GM12878 (cell line): ENCODE measurements at regions not wholly inside any gene's neighbourhood (a gene's known extent, or its start where the extent isn't known, plus 50 kb on each side); places are given as distances from the start of the nearest gene placed in this dataset.
A peak's percentile ranks its signal among the peaks of the same experiment; 100 is the strongest.

Experiments used
- ATAC-seq: fragments of 200-7000 bp; cut with Tn5 transposase; 3 replicates; pipeline ENCODE4 v1.9.1; 2020; ENCODE audit warnings: mild to moderate bottlenecking, moderate library complexity
- BruUV-seq: library from RNA; stranded (reverse); fragments of 400-500 nt; replicated peaks from 2 replicates; lab custom pipeline; 2021; lab: Mats Ljungman, UMichigan
- CTCF ChIA-PET: fragments of 300-600 bp; sonication (Branson Sonifier 250); formaldehyde crosslinking; extraction: SDS; loops from one replicate; lab custom pipeline; 2021; ENCODE audit warnings: inconsistent platforms; lab: Yijun Ruan, JAX
- POLR2A ChIA-PET: fragments of 350-600 bp; formaldehyde crosslinking; extraction: SDS; loops from one replicate; lab custom pipeline; 2021; ENCODE audit warnings: inconsistent platforms; lab: Charles Lee
- RAD21 ChIA-PET: fragments of 300-600 bp; sonication (Branson Sonifier 250); formaldehyde crosslinking; loops from one replicate; lab custom pipeline; 2023; ENCODE audit warnings: antibody characterized with exemption; ENCODE audit not compliant: unreplicated experiment; lab: Charles Lee
- SMC1A ChIA-PET: fragments of 300-600 bp; sonication (Branson Sonifier 250); formaldehyde crosslinking; loops from one replicate; lab custom pipeline; 2023; ENCODE audit not compliant: unreplicated experiment, uncharacterized antibody; lab: Charles Lee
- DNase-seq: peaks from one replicate; pipeline ENCODE4 v3.0.0-alpha.2; 2011; ENCODE audit warnings: low read depth, low spot score
- FAIRE-seq: peaks from 3 replicates; lab custom pipeline; 2011; peaks lifted over from hg19 to GRCh38; lab: Jason Lieb, UNC
- H2AFZ ChIP-seq: 2 replicates; pipeline ENCODE4 v1.6.0; 2011; ENCODE audit warnings: low read depth, low read length, control low read depth; ENCODE audit not compliant: control insufficient read depth
- H3K27ac ChIP-seq: 2 replicates; pipeline ENCODE4 v1.5.1; 2011; ENCODE audit warnings: control low read depth; ENCODE audit not compliant: control insufficient read depth, insufficient read depth
- H3K27me3 ChIP-seq, 2 experiments: replicated peaks in 1 of 2; 2 replicates each; pipeline versions ENCODE4 v1.6.0 to v1.6.1; 2011; ENCODE audit warnings: low read length in 1 of 2; ENCODE audit not compliant: control insufficient read depth in 2 of 2, insufficient read depth in 2 of 2
- H3K36me3 ChIP-seq, 2 experiments: 2 replicates each; pipeline ENCODE4 v1.5.1; 2011; ENCODE audit warnings: low read length in 1 of 2; ENCODE audit not compliant: control insufficient read depth in 2 of 2, insufficient read depth in 2 of 2
- H3K4me1 ChIP-seq: 2 replicates; pipeline ENCODE4 v1.6.1; 2011; ENCODE audit warnings: mild to moderate bottlenecking, low read length, moderate library complexity, mixed read lengths; ENCODE audit not compliant: control insufficient read depth, insufficient read depth
- H3K4me2 ChIP-seq: 2 replicates; pipeline ENCODE4 v1.6.0; 2011; ENCODE audit warnings: control low read depth; ENCODE audit not compliant: control insufficient read depth, insufficient read depth
- H3K4me3 ChIP-seq: fragments of 200-600 bp; sonication (generic); 2 replicates; pipeline ENCODE4 v1.5.1; 2016
- H3K79me2 ChIP-seq: 2 replicates; pipeline ENCODE4 v1.6.0; 2011; ENCODE audit warnings: low read length; ENCODE audit not compliant: control insufficient read depth, insufficient read depth
- H3K9ac ChIP-seq: 2 replicates; pipeline ENCODE4 v1.8.0; 2011; ENCODE audit warnings: low read length, control low read depth, mixed read lengths; ENCODE audit not compliant: control insufficient read depth, insufficient read depth
- H3K9me3 ChIP-seq: replicated peaks from 3 replicates; pipeline ENCODE4 v1.5.1; 2011; ENCODE audit warnings: mild to moderate bottlenecking, low read length; ENCODE audit not compliant: control insufficient read depth, insufficient read depth
- H4K20me1 ChIP-seq: 2 replicates; pipeline ENCODE4 v1.6.0; 2011; ENCODE audit not compliant: control insufficient read depth, insufficient read depth
- BRCA1 ChIP-seq: IDR thresholded peaks from 2 replicates; pipeline ENCODE4 v1.6.1; 2011; ENCODE audit warnings: low read depth, low read length, improper control_type of control experiment
- CHD4 ChIP-seq: fragments of 200-600 bp; sonication (generic); IDR thresholded peaks from 2 replicates; pipeline ENCODE4 v1.6.1; 2016; ENCODE audit warnings: mild to moderate bottlenecking
- EGR1 ChIP-seq, 2 experiments: IDR thresholded peaks; 1 replicate in 1 of 2; 2 replicates in 1 of 2; pipeline ENCODE4 v1.6.1; 2011 to 2012; ENCODE audit warnings: low read depth in 2 of 2, low read length in 2 of 2, borderline replicate concordance in 1 of 2, mild to moderate bottlenecking in 1 of 2, moderate library complexity in 1 of 2
- MEF2B ChIP-seq: fragments of 450-650 bp; IDR thresholded peaks from 2 replicates; pipeline ENCODE4 v1.6.1; 2018; ENCODE audit warnings: mild to moderate bottlenecking, moderate library complexity; ENCODE audit not compliant: partially characterized antibody, poor library complexity, severe bottlenecking
- MYB ChIP-seq: fragments of 150-350 bp; IDR thresholded peaks from 2 replicates; pipeline ENCODE4 v1.6.1; 2014; ENCODE audit warnings: mild to moderate bottlenecking, low read depth, low read length, borderline replicate concordance
- MYC ChIP-seq: IDR thresholded peaks from 2 replicates; pipeline ENCODE4 v1.6.1; 2011; ENCODE audit warnings: mild to moderate bottlenecking, low read length, moderate library complexity, inconsistent platforms; ENCODE audit not compliant: insufficient read depth, insufficient replicate concordance, insufficient read length, severe bottlenecking
- PRDM15 ChIP-seq: fragments of 450-650 bp; formaldehyde crosslinking; IDR thresholded peaks from 2 replicates; pipeline ENCODE4 v1.4.0; 2020; ENCODE audit warnings: mild to moderate bottlenecking, moderate library complexity
- SMAD5 ChIP-seq: IDR thresholded peaks from 2 replicates; pipeline ENCODE4 v1.6.1; 2016; ENCODE audit warnings: antibody characterized with exemption, low read depth
- TCF3 ChIP-seq: IDR thresholded peaks from 2 replicates; pipeline ENCODE4 v1.6.1; 2012; ENCODE audit warnings: low read depth, mild to moderate bottlenecking, low read length, borderline replicate concordance; ENCODE audit not compliant: insufficient read depth
- ZBTB11 ChIP-seq: fragments of 450-650 bp; formaldehyde crosslinking; IDR thresholded peaks from 2 replicates; pipeline ENCODE4 v1.5.0; 2022; ENCODE audit warnings: mild to moderate bottlenecking, missing genetic modification characterization
- WGBS: methylation state at CpG from one replicate; pipeline ENCODE4 v1.1.6; 2016; ENCODE audit warnings: low lambda C conversion rate; ENCODE audit not compliant: insufficient replicate concordance, insufficient coverage; ENCODE audit errors: missing lambda C conversion rate; 5-methylcytosine and 5-hydroxymethylcytosine counted together
- in situ Hi-C: fragments of 300-500 bp; cut with MboI; formaldehyde crosslinking; loops from 9 replicates; pipeline ENCODE4 v1.14.3; 2018; ENCODE audit warnings: mixed read lengths
- intact Hi-C: fragments of 100-400 bp; cut with micrococcal nuclease; formaldehyde crosslinking; loops from one replicate; pipeline ENCODE4 v1.14.2; 2022; ENCODE audit not compliant: unreplicated experiment
- TF ChIP-seq, protein P1 (sequence below): fragments of 450-650 bp; IDR thresholded peaks from 2 replicates; pipeline ENCODE4 v1.6.1; 2017; ENCODE audit warnings: mild to moderate bottlenecking, low read depth, inconsistent platforms; ENCODE audit not compliant: poor library complexity, severe bottlenecking

- ChIA-PET SMC1A (interaction anchor here (0.6 to 4.8 kb wide), 23 partner anchors 9 to 1226 kb away, joined by 3 to 25 read pairs (median 3); partner anchors contain the start of gene CITED2), CTCF (interaction anchor here (0.6 to 4.2 kb wide), 23 partner anchors 9 to 559 kb away, joined by 3 to 35 read pairs (median 4); partner anchors contain the start of gene CITED2), POLR2A (interaction anchor here (0.6 kb wide), 1 partner anchor 80 kb away, joined by 3 read pairs; no protein-coding TSS in a partner anchor), RAD21 (interaction anchor here (0.5 to 3.9 kb wide), 12 partner anchors 16 to 1683 kb away, joined by 3 to 24 read pairs (median 5); partner anchors contain the start of gene CITED2)
- H3K4me2 ChIP-seq, result no peak overlapping the region
- in situ Hi-C loops, result no loop called here
- peak; percentile 92 for ATAC-seq
- no peaks in the 10 kb centered on the region for H3K9me3 ChIP-seq
- H3K27me3 ChIP-seq, result no peaks in the 10 kb centered on the region
- no peak overlapping the region for H3K27ac ChIP-seq
- no peaks in the 10 kb centered on the region for H3K79me2 ChIP-seq
- whole genome bisulfite sequencing, result 44% methylated on average over 2 of the region's 2 CpGs
- no peak overlapping the region for H2AFZ ChIP-seq
- no TSS peak for BruUV-seq
- no peak for FAIRE-seq
- H4K20me1 ChIP-seq, result no peaks in the 10 kb centered on the region
- no peak for DNase-seq
- H3K4me1 ChIP-seq, result peaks cover 12% of the 10 kb centered on the region
- no peak overlapping the region for H3K4me3 ChIP-seq
- H3K9ac ChIP-seq, result no peak overlapping the region
- H3K36me3 ChIP-seq, result no peaks in the 10 kb centered on the region
- intact Hi-C loops, result loop anchor here (1.0 to 10.0 kb wide), 6 partner anchors 116 to 1683 kb away; partner anchors contain the start of gene CITED2
- TF ChIP-seq SMAD5, result no peak
- TF ChIP-seq MYC, result no peak
- TF ChIP-seq TCF3, result no peak
- no peak for TF ChIP-seq ZBTB11
- TF ChIP-seq MYB, result no peak
- TF ChIP-seq MEF2B, result no peak
- no peak for TF ChIP-seq CHD4
- no peak for TF ChIP-seq BRCA1
- no peak for TF ChIP-seq EGR1 (IDR thresholded peaks at IDR 0.05; ENCODE audit: borderline replicate concordance in 1 of 2, low read depth in 2 of 2, low read length in 2 of 2)
- TF ChIP-seq, protein P1, sequence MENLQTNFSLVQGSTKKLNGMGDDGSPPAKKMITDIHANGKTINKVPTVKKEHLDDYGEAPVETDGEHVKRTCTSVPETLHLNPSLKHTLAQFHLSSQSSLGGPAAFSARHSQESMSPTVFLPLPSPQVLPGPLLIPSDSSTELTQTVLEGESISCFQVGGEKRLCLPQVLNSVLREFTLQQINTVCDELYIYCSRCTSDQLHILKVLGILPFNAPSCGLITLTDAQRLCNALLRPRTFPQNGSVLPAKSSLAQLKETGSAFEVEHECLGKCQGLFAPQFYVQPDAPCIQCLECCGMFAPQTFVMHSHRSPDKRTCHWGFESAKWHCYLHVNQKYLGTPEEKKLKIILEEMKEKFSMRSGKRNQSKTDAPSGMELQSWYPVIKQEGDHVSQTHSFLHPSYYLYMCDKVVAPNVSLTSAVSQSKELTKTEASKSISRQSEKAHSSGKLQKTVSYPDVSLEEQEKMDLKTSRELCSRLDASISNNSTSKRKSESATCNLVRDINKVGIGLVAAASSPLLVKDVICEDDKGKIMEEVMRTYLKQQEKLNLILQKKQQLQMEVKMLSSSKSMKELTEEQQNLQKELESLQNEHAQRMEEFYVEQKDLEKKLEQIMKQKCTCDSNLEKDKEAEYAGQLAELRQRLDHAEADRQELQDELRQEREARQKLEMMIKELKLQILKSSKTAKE, result peak; percentile 22
- no peak for TF ChIP-seq PRDM15 (CRISPR knock-in tag)
These were observed 507.3 kb upstream of the CITED2 start for GRCh38 chr6:139881728-139882211.
